ENCODE measurements at regions not wholly inside any gene's neighbourhood (a gene's known extent, or its start where the extent isn't known, plus 50 kb on each side); places are given as distances from the start of the nearest gene placed in this dataset.

DNA sequence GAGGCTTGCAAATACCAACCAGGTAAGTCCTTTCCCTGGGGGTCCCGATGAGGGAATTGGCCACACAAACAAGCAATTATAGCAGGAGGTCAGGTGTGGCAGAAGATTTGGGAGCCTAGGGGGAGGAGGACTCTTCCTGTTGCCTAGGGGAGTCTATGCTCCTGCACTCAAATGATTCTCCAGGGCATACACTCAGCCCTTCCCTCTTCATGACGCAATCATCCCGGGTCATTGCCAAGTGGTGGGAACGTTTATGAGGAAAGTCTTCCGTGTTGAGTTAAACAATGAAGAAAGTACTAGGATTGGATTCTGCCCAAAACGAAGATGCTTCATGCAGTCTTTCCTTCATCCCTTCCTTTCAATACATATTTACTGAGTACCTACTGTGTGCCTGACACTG lies 186.5 kb upstream of the TSHZ2 start:
- no peak overlapping the region for H3K4me2 ChIP-seq (ENCODE audit: low read length)

More for the DNA sequence above, 186.5 kb upstream of the TSHZ2 start:
- Histone ChIP-seq H3K9me2 (ENCODE audit: insufficient read depth) (no peaks in the 10 kb centered on the region), H2AFZ (ENCODE audit: low read depth, low read length, poor library complexity, severe bottlenecking) (no peak overlapping the region), H3K79me2 (ENCODE audit: insufficient read depth, low read length) (no peaks in the 10 kb centered on the region), H3K27me3 (ENCODE audit: insufficient read depth, low read length) (no peaks in the 10 kb centered on the region), H3K36me3 (ENCODE audit: control insufficient read depth in 1 of 2, insufficient read depth in 2 of 2, low read length in 2 of 2) (no peaks in the 10 kb centered on the region), H3K4me1 (ENCODE audit: control insufficient read depth in 1 of 2, insufficient read depth in 2 of 2, low read length in 2 of 2) (no peaks in the 10 kb centered on the region), H3K9ac (ENCODE audit: low read length) (no peak overlapping the region), H4K20me1 (ENCODE audit: insufficient read depth) (no peaks in the 10 kb centered on the region), H3K9me3 (ENCODE audit: control insufficient read depth in 1 of 2, insufficient read depth in 1 of 2, low read depth in 1 of 2, low read length in 2 of 2) (peaks cover 0 to 25% of the 10 kb centered on the region in 2 experiments; a peak in 1 of 4 replicates), H3K4me3 (replicated peaks in 1 of 2; ENCODE audit: low read depth in 1 of 2, low read length in 2 of 2) (no peak overlapping the region), H3K27ac (ENCODE audit: low read depth, low read length) (no peak overlapping the region)
- POLR2A ChIA-PET: no interaction called here
- CTCF ChIA-PET: no interaction called here
- DNase-seq (ENCODE audit: low read depth, low spot score) (no peak), ATAC-seq (no peak)
- no peak for TF ChIP-seq CEBPB (IDR thresholded peaks at IDR 0.05; ENCODE audit: low read depth)
- TF ChIP-seq, protein P1, sequence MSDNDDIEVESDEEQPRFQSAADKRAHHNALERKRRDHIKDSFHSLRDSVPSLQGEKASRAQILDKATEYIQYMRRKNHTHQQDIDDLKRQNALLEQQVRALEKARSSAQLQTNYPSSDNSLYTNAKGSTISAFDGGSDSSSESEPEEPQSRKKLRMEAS (IDR thresholded peaks at IDR 0.05): no peak
- TF ChIP-seq POLR2AphosphoS5 (IDR thresholded peaks at IDR 0.05; ENCODE audit: low read depth, low read length): no peak
- TF ChIP-seq ZNF274 (IDR thresholded peaks at IDR 0.05; ENCODE audit: low read depth, low read length): no peak
- TF ChIP-seq, protein P2, sequence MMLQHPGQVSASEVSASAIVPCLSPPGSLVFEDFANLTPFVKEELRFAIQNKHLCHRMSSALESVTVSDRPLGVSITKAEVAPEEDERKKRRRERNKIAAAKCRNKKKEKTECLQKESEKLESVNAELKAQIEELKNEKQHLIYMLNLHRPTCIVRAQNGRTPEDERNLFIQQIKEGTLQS (IDR thresholded peaks at IDR 0.05): no peak
- TF ChIP-seq, protein P3, sequence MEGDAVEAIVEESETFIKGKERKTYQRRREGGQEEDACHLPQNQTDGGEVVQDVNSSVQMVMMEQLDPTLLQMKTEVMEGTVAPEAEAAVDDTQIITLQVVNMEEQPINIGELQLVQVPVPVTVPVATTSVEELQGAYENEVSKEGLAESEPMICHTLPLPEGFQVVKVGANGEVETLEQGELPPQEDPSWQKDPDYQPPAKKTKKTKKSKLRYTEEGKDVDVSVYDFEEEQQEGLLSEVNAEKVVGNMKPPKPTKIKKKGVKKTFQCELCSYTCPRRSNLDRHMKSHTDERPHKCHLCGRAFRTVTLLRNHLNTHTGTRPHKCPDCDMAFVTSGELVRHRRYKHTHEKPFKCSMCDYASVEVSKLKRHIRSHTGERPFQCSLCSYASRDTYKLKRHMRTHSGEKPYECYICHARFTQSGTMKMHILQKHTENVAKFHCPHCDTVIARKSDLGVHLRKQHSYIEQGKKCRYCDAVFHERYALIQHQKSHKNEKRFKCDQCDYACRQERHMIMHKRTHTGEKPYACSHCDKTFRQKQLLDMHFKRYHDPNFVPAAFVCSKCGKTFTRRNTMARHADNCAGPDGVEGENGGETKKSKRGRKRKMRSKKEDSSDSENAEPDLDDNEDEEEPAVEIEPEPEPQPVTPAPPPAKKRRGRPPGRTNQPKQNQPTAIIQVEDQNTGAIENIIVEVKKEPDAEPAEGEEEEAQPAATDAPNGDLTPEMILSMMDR (IDR thresholded peaks at IDR 0.05 in 2 of 3, conservative IDR thresholded peaks at IDR 0.05 in 1 of 3; ENCODE audit: borderline replicate concordance in 1 of 3, insufficient read depth in 1 of 3, low read depth in 2 of 3, low read length in 2 of 3): no peak
- no peak for TF ChIP-seq TCF7L2 (IDR thresholded peaks at IDR 0.05; ENCODE audit: borderline replicate concordance, extremely low read depth, insufficient read depth, insufficient read length)
- no peak for TF ChIP-seq EZH2phosphoT487 (IDR thresholded peaks at IDR 0.05; ENCODE audit: borderline replicate concordance)
- no peak for TF ChIP-seq FOSL1 (IDR thresholded peaks at IDR 0.05; ENCODE audit: low read depth)
- no peak for TF ChIP-seq SP1 (IDR thresholded peaks at IDR 0.05; ENCODE audit: low read depth)
- no peak for TF ChIP-seq JUND (IDR thresholded peaks at IDR 0.05)
- no peak for TF ChIP-seq CBX3 (IDR thresholded peaks at IDR 0.05; ENCODE audit: low read depth)
- TF ChIP-seq ZFX (IDR thresholded peaks at IDR 0.05): no peak
- no peak for TF ChIP-seq RAD21 (IDR thresholded peaks at IDR 0.05; ENCODE audit: low read depth)
- no peak for TF ChIP-seq SIN3A (IDR thresholded peaks at IDR 0.05; ENCODE audit: low read depth)
- no TSS peak for BruUV-seq (replicated peaks)
- intact Hi-C loops (cut with micrococcal nuclease): no loop called here
- RAD21 ChIA-PET (ENCODE audit: low non-redundant PET in 1 of 2, low total read pairs in 2 of 2, uncharacterized antibody in 2 of 2, unreplicated experiment in 2 of 2): no interaction called here

Data from HCT116 (cell line).